ENCODE measurements at regions not wholly inside any gene's neighbourhood (a gene's known extent, or its start where the extent isn't known, plus 50 kb on each side); places are given as distances from the start of the nearest gene placed in this dataset.

- no peak for TF ChIP-seq ZFX (IDR thresholded peaks at IDR 0.05; ENCODE audit: borderline replicate concordance)
- no peak for TF ChIP-seq CTCF (IDR thresholded peaks at IDR 0.05)
- no peak overlapping the region for H3K27ac ChIP-seq
Measured at GRCh38 chr12:72839696-72840095, 567.5 kb downstream of the TRHDE start.

- TF ChIP-seq ZFX (IDR thresholded peaks at IDR 0.05; ENCODE audit: borderline replicate concordance) (no peak), CTCF (IDR thresholded peaks at IDR 0.05) (no peak)
- H3K27ac ChIP-seq = no peak overlapping the region
Measured at GRCh38 chr12:72863671-72864070, 591.5 kb downstream of the TRHDE start.

- TF ChIP-seq CTCF (IDR thresholded peaks at IDR 0.05) = no peak
- TF ChIP-seq ZFX (IDR thresholded peaks at IDR 0.05; ENCODE audit: borderline replicate concordance) = no peak
- no peak overlapping the region for H3K27ac ChIP-seq
Measured at GRCh38 chr12:72865921-72866320, 593.8 kb downstream of the TRHDE start.

DNA sequence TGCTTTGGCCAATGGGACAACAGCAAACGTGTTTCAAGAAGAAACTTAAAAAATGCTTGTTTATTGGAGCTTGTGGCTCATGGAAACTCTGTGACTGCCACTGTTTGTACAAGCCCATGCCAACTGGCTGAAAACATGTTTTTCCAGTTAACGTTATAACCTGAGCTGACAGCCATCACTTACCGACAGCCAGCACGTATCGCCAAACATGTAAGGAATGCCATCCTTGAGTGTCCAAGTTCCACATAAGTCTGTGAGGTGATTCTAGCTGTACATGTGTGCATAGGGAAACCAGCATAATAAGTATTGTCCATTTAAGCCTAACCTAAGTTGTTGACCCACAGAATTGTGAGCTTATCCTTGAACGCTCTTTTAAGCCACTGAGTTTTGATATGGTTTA lies 596.9 kb downstream of the TRHDE start:
- H3K27ac ChIP-seq = no peak overlapping the region
- TF ChIP-seq ZFX (IDR thresholded peaks at IDR 0.05; ENCODE audit: borderline replicate concordance) (no peak), CTCF (IDR thresholded peaks at IDR 0.05) (no peak)

GRCh38 chr12:72872238-72872887 lies 600.2 kb downstream of the TRHDE start:
- H3K27ac ChIP-seq = no peak overlapping the region
- TF ChIP-seq ZFX (IDR thresholded peaks at IDR 0.05; ENCODE audit: borderline replicate concordance) (no peak), CTCF (IDR thresholded peaks at IDR 0.05) (no peak)

- TF ChIP-seq CTCF (IDR thresholded peaks at IDR 0.05) (no peak), ZFX (IDR thresholded peaks at IDR 0.05; ENCODE audit: borderline replicate concordance) (no peak)
- no peak overlapping the region for H3K27ac ChIP-seq
Measured at GRCh38 chr12:72872996-72873395, 600.8 kb downstream of the TRHDE start.

- TF ChIP-seq ZFX (IDR thresholded peaks at IDR 0.05; ENCODE audit: borderline replicate concordance) = no peak
- no peak for TF ChIP-seq CTCF (IDR thresholded peaks at IDR 0.05)
- no peak overlapping the region for H3K27ac ChIP-seq
Measured at GRCh38 chr12:72876092-72876491, 603.9 kb downstream of the TRHDE start.
